ENCODE measurements at regions not wholly inside any gene's neighbourhood (a gene's known extent, or its start where the extent isn't known, plus 50 kb on each side); places are given as distances from the start of the nearest gene placed in this dataset.

GRCh38 chr11:26928582-26928981 is 65.3 kb upstream of the FIBIN start:
- TF ChIP-seq EZH2 (IDR thresholded peaks at IDR 0.05; ENCODE audit: insufficient read depth, low read length) (no peak), CTCF (IDR thresholded peaks at IDR 0.05; ENCODE audit: insufficient read depth, low read depth, low read length) (no peak)
- Mint-ChIP-seq H3K27me3 (ENCODE audit: low read depth, unreplicated experiment) (no peaks in the 10 kb centered on the region), H3K9me3 (ENCODE audit: unreplicated experiment) (peaks cover 5% of the 10 kb centered on the region), H3K4me3 (ENCODE audit: unreplicated experiment) (no peak overlapping the region), H3K27ac (ENCODE audit: unreplicated experiment) (peak overlapping the region; percentile 50), H3K4me1 (ENCODE audit: low read depth, unreplicated experiment) (peaks cover 32% of the 10 kb centered on the region), H3K36me3 (ENCODE audit: low read depth, unreplicated experiment) (no peaks in the 10 kb centered on the region)
- no peaks in the 10 kb centered on the region for H3K27me3 ChIP-seq (ENCODE audit: insufficient read depth, low read length)
- no peak overlapping the region for H3K27ac ChIP-seq (ENCODE audit: low read depth, low read length)
- H3K36me3 ChIP-seq (ENCODE audit: insufficient read depth, low read length), result no peaks in the 10 kb centered on the region
- H4K20me1 ChIP-seq (ENCODE audit: insufficient read depth, low read length), result no peaks in the 10 kb centered on the region
- no peak overlapping the region for H3K9ac ChIP-seq (ENCODE audit: low read length)
- no peak overlapping the region for H2AFZ ChIP-seq (ENCODE audit: low read depth, low read length)
- no peaks in the 10 kb centered on the region for H3K4me1 ChIP-seq (ENCODE audit: insufficient read depth, low read length)
- H3K9me3 ChIP-seq (ENCODE audit: insufficient read depth, low read depth, low read length), result no peaks in the 10 kb centered on the region
- H3K4me2 ChIP-seq (ENCODE audit: low read length), result no peak overlapping the region
- H3K4me3 ChIP-seq (ENCODE audit: insufficient read depth, low read depth, low read length), result no peak overlapping the region
- DNase-seq (ENCODE audit: low read depth), result no peak
- FAIRE-seq, result no peak
- no peaks in the 10 kb centered on the region for H3K79me2 ChIP-seq (ENCODE audit: insufficient read depth, low read length)

- no peak overlapping the region for H3K4me3 Mint-ChIP-seq (ENCODE audit: unreplicated experiment)
- H3K9me3 Mint-ChIP-seq (ENCODE audit: unreplicated experiment), result peaks cover 3% of the 10 kb centered on the region
- Histone ChIP-seq H3K27ac (ENCODE audit: low read depth, low read length) (no peak overlapping the region), H3K4me2 (ENCODE audit: low read length) (no peak overlapping the region), H3K79me2 (ENCODE audit: insufficient read depth, low read length) (no peaks in the 10 kb centered on the region), H3K4me3 (ENCODE audit: insufficient read depth, low read depth, low read length) (no peak overlapping the region), H3K4me1 (ENCODE audit: insufficient read depth, low read length) (no peaks in the 10 kb centered on the region), H2AFZ (ENCODE audit: low read depth, low read length) (no peak overlapping the region), H3K9ac (ENCODE audit: low read length) (no peak overlapping the region), H3K27me3 (ENCODE audit: insufficient read depth, low read length) (no peaks in the 10 kb centered on the region), H3K9me3 (ENCODE audit: insufficient read depth, low read depth, low read length) (no peaks in the 10 kb centered on the region), H3K36me3 (ENCODE audit: insufficient read depth, low read length) (no peaks in the 10 kb centered on the region), H4K20me1 (ENCODE audit: insufficient read depth, low read length) (no peaks in the 10 kb centered on the region)
- peak overlapping the region; percentile 50 for H3K27ac Mint-ChIP-seq (ENCODE audit: unreplicated experiment)
- no peaks in the 10 kb centered on the region for H3K36me3 Mint-ChIP-seq (ENCODE audit: low read depth, unreplicated experiment)
- H3K4me1 Mint-ChIP-seq (ENCODE audit: low read depth, unreplicated experiment), result peaks cover 32% of the 10 kb centered on the region
- H3K27me3 Mint-ChIP-seq (ENCODE audit: low read depth, unreplicated experiment), result no peaks in the 10 kb centered on the region
- FAIRE-seq (peak; percentile 13), DNase-seq (ENCODE audit: low read depth) (no peak)
- TF ChIP-seq EZH2 (IDR thresholded peaks at IDR 0.05; ENCODE audit: insufficient read depth, low read length), result no peak
- TF ChIP-seq CTCF (IDR thresholded peaks at IDR 0.05; ENCODE audit: insufficient read depth, low read depth, low read length), result no peak
Observed at GRCh38 chr11:26929806-26930517, 64.0 kb upstream of the FIBIN start.

- no peaks in the 10 kb centered on the region for H3K9me3 ChIP-seq (ENCODE audit: insufficient read depth, low read depth, low read length)
- Mint-ChIP-seq H3K27me3 (ENCODE audit: low read depth, unreplicated experiment) (no peaks in the 10 kb centered on the region), H3K9me3 (ENCODE audit: unreplicated experiment) (peaks cover 3% of the 10 kb centered on the region), H3K36me3 (ENCODE audit: low read depth, unreplicated experiment) (no peaks in the 10 kb centered on the region), H3K4me3 (ENCODE audit: unreplicated experiment) (no peak overlapping the region), H3K4me1 (ENCODE audit: low read depth, unreplicated experiment) (peaks cover 32% of the 10 kb centered on the region), H3K27ac (ENCODE audit: unreplicated experiment) (peak overlapping the region; percentile 92)
- no peaks in the 10 kb centered on the region for H3K79me2 ChIP-seq (ENCODE audit: insufficient read depth, low read length)
- H3K9ac ChIP-seq (ENCODE audit: low read length), result no peak overlapping the region
- H3K36me3 ChIP-seq (ENCODE audit: insufficient read depth, low read length), result no peaks in the 10 kb centered on the region
- no peak overlapping the region for H3K4me3 ChIP-seq (ENCODE audit: insufficient read depth, low read depth, low read length)
- no peak overlapping the region for H3K4me2 ChIP-seq (ENCODE audit: low read length)
- TF ChIP-seq CTCF (IDR thresholded peaks at IDR 0.05; ENCODE audit: insufficient read depth, low read depth, low read length) (no peak), EZH2 (IDR thresholded peaks at IDR 0.05; ENCODE audit: insufficient read depth, low read length) (no peak)
- H3K27me3 ChIP-seq (ENCODE audit: insufficient read depth, low read length), result no peaks in the 10 kb centered on the region
- no peak overlapping the region for H3K27ac ChIP-seq (ENCODE audit: low read depth, low read length)
- no peaks in the 10 kb centered on the region for H3K4me1 ChIP-seq (ENCODE audit: insufficient read depth, low read length)
- DNase-seq (ENCODE audit: low read depth) (peak; percentile 72), FAIRE-seq (no peak)
- H4K20me1 ChIP-seq (ENCODE audit: insufficient read depth, low read length), result no peaks in the 10 kb centered on the region
- no peak overlapping the region for H2AFZ ChIP-seq (ENCODE audit: low read depth, low read length)
Observed at GRCh38 chr11:26930518-26931247, 63.2 kb upstream of the FIBIN start.

Measured in astrocyte (in vitro differentiated cells and primary cell).